Neural progenitor cell (in vitro differentiated cells): ENCODE measurements at regions not wholly inside any gene's neighbourhood (a gene's known extent, or its start where the extent isn't known, plus 50 kb on each side); places are given as distances from the start of the nearest gene placed in this dataset.

Experiments
- DNase-seq: peaks from one replicate; pipeline ENCODE4 v3.0.0-alpha.2; 2016; ENCODE audit warnings: low spot score
- H2AFZ ChIP-seq: fragments of 200-600 bp; sonication (generic); replicated peaks from 2 replicates; pipeline ENCODE4 v1.6.1; 2016; ENCODE audit warnings: antibody characterized with exemption
- H3F3A ChIP-seq: fragments of 200-600 bp; sonication (generic); 2 replicates; pipeline ENCODE4 v1.6.1; 2016; ENCODE audit warnings: antibody characterized with exemption, low read depth
- H3K27ac ChIP-seq: fragments of 200-600 bp; sonication (generic); 2 replicates; pipeline ENCODE4 v1.5.1; 2016; ENCODE audit warnings: mild to moderate bottlenecking
- H3K27me3 ChIP-seq: fragments of 200-600 bp; sonication (generic); 2 replicates; pipeline ENCODE4 v1.6.1; 2016; ENCODE audit warnings: mild to moderate bottlenecking, moderate library complexity
- H3K36me3 ChIP-seq: fragments of 200-600 bp; sonication (generic); 2 replicates; pipeline ENCODE4 v1.5.1; 2016
- H3K4me1 ChIP-seq: fragments of 200-600 bp; sonication (generic); 2 replicates; pipeline ENCODE4 v1.6.1; 2016; ENCODE audit warnings: mixed run types
- H3K4me2 ChIP-seq: fragments of 200-600 bp; sonication (generic); 2 replicates; pipeline ENCODE4 v1.6.1; 2016
- H3K4me3 ChIP-seq: fragments of 200-600 bp; sonication (generic); 2 replicates; pipeline ENCODE4 v1.5.1; 2016
- H3K79me2 ChIP-seq: fragments of 200-600 bp; sonication (generic); 2 replicates; pipeline ENCODE4 v1.6.1; 2016; ENCODE audit warnings: low read depth
- H3K9ac ChIP-seq: fragments of 200-600 bp; sonication (generic); 2 replicates; pipeline ENCODE4 v1.6.1; 2016
- H3K9me3 ChIP-seq: fragments of 200-600 bp; sonication (generic); 2 replicates; pipeline ENCODE4 v1.5.1; 2016; ENCODE audit warnings: low read depth
- H4K20me1 ChIP-seq: fragments of 200-600 bp; sonication (generic); 2 replicates; pipeline ENCODE4 v1.6.1; 2016; ENCODE audit warnings: low read depth
- H3K27ac Mint-ChIP-seq: 3 replicates; pipeline ENCODE4 v1.8.0; 2021; ENCODE audit warnings: mixed read lengths
- H3K27me3 Mint-ChIP-seq: 2 replicates; pipeline ENCODE4 v1.8.0; 2022; ENCODE audit warnings: low read depth, mild to moderate bottlenecking, inconsistent platforms, moderate library complexity, mixed read lengths; ENCODE audit not compliant: insufficient read depth
- H3K36me3 Mint-ChIP-seq: 3 replicates; pipeline ENCODE4 v1.8.0; 2021; ENCODE audit warnings: mixed read lengths
- H3K4me1 Mint-ChIP-seq: 3 replicates; pipeline ENCODE4 v1.8.0; 2021; ENCODE audit warnings: mixed read lengths
- H3K4me3 Mint-ChIP-seq: 3 replicates; pipeline ENCODE4 v1.8.0; 2021; ENCODE audit warnings: mild to moderate bottlenecking, moderate library complexity, mixed read lengths
- H3K9me3 Mint-ChIP-seq: 3 replicates; pipeline ENCODE4 v1.8.0; 2020; ENCODE audit warnings: mixed read lengths
- EZH2 ChIP-seq: fragments of 200-600 bp; sonication (generic); IDR thresholded peaks from 2 replicates; pipeline ENCODE4 v1.6.1; 2017; ENCODE audit warnings: antibody characterized with exemption, mild to moderate bottlenecking, moderate library complexity
- EZH2phosphoT487 ChIP-seq: fragments of 200-600 bp; sonication (generic); IDR thresholded peaks from 2 replicates; pipeline ENCODE4 v1.6.1; 2017; ENCODE audit warnings: antibody characterized with exemption
- TF ChIP-seq, protein P1 (sequence below): fragments of 200-600 bp; sonication (generic); IDR thresholded peaks from 2 replicates; pipeline ENCODE4 v1.5.1; 2017; ENCODE audit warnings: antibody characterized with exemption, mild to moderate bottlenecking

GRCh38 chr10:111840546-111840945, 343.0 kb downstream of the GPAM start:
- Histone ChIP-seq H3K79me2 (no peaks in the 10 kb centered on the region), H3K27ac (no peak overlapping the region), H3F3A (no peaks in the 10 kb centered on the region), H3K9ac (no peak overlapping the region), H3K4me3 (no peak overlapping the region), H3K4me2 (no peak overlapping the region), H3K9me3 (no peaks in the 10 kb centered on the region), H2AFZ (no peak overlapping the region), H3K36me3 (no peaks in the 10 kb centered on the region), H3K27me3 (no peaks in the 10 kb centered on the region), H4K20me1 (no peaks in the 10 kb centered on the region), H3K4me1 (no peaks in the 10 kb centered on the region)
- Mint-ChIP-seq H3K9me3 (no peaks in the 10 kb centered on the region), H3K4me3 (no peak overlapping the region), H3K4me1 (no peaks in the 10 kb centered on the region), H3K27ac (no peak overlapping the region), H3K27me3 (peaks cover 6% of the 10 kb centered on the region), H3K36me3 (no peaks in the 10 kb centered on the region)
- TF ChIP-seq, protein P1, sequence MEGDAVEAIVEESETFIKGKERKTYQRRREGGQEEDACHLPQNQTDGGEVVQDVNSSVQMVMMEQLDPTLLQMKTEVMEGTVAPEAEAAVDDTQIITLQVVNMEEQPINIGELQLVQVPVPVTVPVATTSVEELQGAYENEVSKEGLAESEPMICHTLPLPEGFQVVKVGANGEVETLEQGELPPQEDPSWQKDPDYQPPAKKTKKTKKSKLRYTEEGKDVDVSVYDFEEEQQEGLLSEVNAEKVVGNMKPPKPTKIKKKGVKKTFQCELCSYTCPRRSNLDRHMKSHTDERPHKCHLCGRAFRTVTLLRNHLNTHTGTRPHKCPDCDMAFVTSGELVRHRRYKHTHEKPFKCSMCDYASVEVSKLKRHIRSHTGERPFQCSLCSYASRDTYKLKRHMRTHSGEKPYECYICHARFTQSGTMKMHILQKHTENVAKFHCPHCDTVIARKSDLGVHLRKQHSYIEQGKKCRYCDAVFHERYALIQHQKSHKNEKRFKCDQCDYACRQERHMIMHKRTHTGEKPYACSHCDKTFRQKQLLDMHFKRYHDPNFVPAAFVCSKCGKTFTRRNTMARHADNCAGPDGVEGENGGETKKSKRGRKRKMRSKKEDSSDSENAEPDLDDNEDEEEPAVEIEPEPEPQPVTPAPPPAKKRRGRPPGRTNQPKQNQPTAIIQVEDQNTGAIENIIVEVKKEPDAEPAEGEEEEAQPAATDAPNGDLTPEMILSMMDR, result no peak
- DNase-seq, result no peak

- Histone ChIP-seq H2AFZ (no peak overlapping the region), H3F3A (no peaks in the 10 kb centered on the region), H3K27ac (no peak overlapping the region), H3K4me2 (no peak overlapping the region), H3K36me3 (no peaks in the 10 kb centered on the region), H3K9me3 (no peaks in the 10 kb centered on the region), H3K9ac (no peak overlapping the region), H3K27me3 (no peaks in the 10 kb centered on the region), H3K4me1 (no peaks in the 10 kb centered on the region), H3K79me2 (no peaks in the 10 kb centered on the region), H4K20me1 (no peaks in the 10 kb centered on the region), H3K4me3 (no peak overlapping the region)
- Mint-ChIP-seq H3K4me1 (no peaks in the 10 kb centered on the region), H3K27me3 (peaks cover 4% of the 10 kb centered on the region), H3K36me3 (no peaks in the 10 kb centered on the region), H3K4me3 (no peak overlapping the region), H3K9me3 (no peaks in the 10 kb centered on the region), H3K27ac (no peak overlapping the region)
- no peak for TF ChIP-seq EZH2
- TF ChIP-seq EZH2phosphoT487, result no peak
- TF ChIP-seq, protein P1, result no peak
- DNase-seq, result no peak
These were observed 330.8 kb downstream of the GPAM start for GRCh38 chr10:111852801-111853200.

GRCh38 chr10:111856631-111857030, 326.9 kb downstream of the GPAM start:
- Mint-ChIP-seq H3K4me1 (peaks cover 4% of the 10 kb centered on the region), H3K27ac (no peak overlapping the region)
- DNase-seq, result peak; percentile 27

More at GRCh38 chr10:111856631-111857030, 326.9 kb downstream of the GPAM start:
- H2AFZ ChIP-seq, result no peak overlapping the region
- no peaks in the 10 kb centered on the region for H3K27me3 ChIP-seq
- no peaks in the 10 kb centered on the region for H3K79me2 ChIP-seq
- no peaks in the 10 kb centered on the region for H3K36me3 Mint-ChIP-seq
- H3K27me3 Mint-ChIP-seq, result peaks cover 2% of the 10 kb centered on the region
- no peak overlapping the region for H3K27ac ChIP-seq
- H3K9me3 Mint-ChIP-seq, result no peaks in the 10 kb centered on the region
- no peak overlapping the region for H3K4me3 ChIP-seq
- no peaks in the 10 kb centered on the region for H3K9me3 ChIP-seq
- no peaks in the 10 kb centered on the region for H3K36me3 ChIP-seq
- no peak overlapping the region for H3K4me2 ChIP-seq
- no peaks in the 10 kb centered on the region for H3F3A ChIP-seq
- TF ChIP-seq EZH2 (no peak), EZH2phosphoT487 (no peak)
- TF ChIP-seq, protein P1, result peak; percentile 52
- H3K4me1 ChIP-seq, result no peaks in the 10 kb centered on the region
- H4K20me1 ChIP-seq, result no peaks in the 10 kb centered on the region
- no peak overlapping the region for H3K4me3 Mint-ChIP-seq
- no peak overlapping the region for H3K9ac ChIP-seq
